Neutrophil (primary cell): ENCODE measurements at regions not wholly inside any gene's neighbourhood (a gene's known extent, or its start where the extent isn't known, plus 50 kb on each side); places are given as distances from the start of the nearest gene placed in this dataset.

Source experiments
- H3K27ac ChIP-seq: fragments of 200-600 bp; sonication (generic); 2 replicates; pipeline ENCODE4 v1.5.1; 2016; ENCODE audit warnings: mild to moderate bottlenecking, moderate library complexity
- H3K27me3 ChIP-seq: fragments of 200-600 bp; sonication (generic); 2 replicates; pipeline ENCODE4 v1.6.0; 2016; ENCODE audit warnings: mild to moderate bottlenecking
- H3K36me3 ChIP-seq: fragments of 200-600 bp; sonication (generic); 2 replicates; pipeline ENCODE4 v1.5.1; 2017
- H3K4me1 ChIP-seq, 2 experiments: fragments of 200-600 bp in 1 of 2; sonication (generic) in 1 of 2; 1 replicate in 1 of 2; 2 replicates in 1 of 2; pipeline versions ENCODE4 v1.5.1 to v1.6.1; 2013 to 2016; ENCODE audit warnings: low read depth in 1 of 2, low read length in 1 of 2, mild to moderate bottlenecking in 1 of 2, moderate library complexity in 1 of 2; ENCODE audit not compliant: control insufficient read depth in 1 of 2, insufficient read depth in 1 of 2
- H3K4me3 ChIP-seq, 2 experiments: fragments of 200-600 bp in 1 of 2; sonication (generic) in 1 of 2; 1 replicate in 1 of 2; 2 replicates in 1 of 2; pipeline ENCODE4 v1.5.1; 2013 to 2016; ENCODE audit warnings: low read depth in 1 of 2, low read length in 1 of 2, mild to moderate bottlenecking in 1 of 2, moderate library complexity in 1 of 2
- H3K9me3 ChIP-seq: fragments of 200-600 bp; sonication (generic); 2 replicates; pipeline ENCODE4 v1.5.1; 2016
- TF ChIP-seq, protein P1 (sequence below): fragments of 200-600 bp; sonication (generic); IDR thresholded peaks from 2 replicates; pipeline ENCODE4 v1.5.1; 2016; ENCODE audit warnings: antibody characterized with exemption

DNA sequence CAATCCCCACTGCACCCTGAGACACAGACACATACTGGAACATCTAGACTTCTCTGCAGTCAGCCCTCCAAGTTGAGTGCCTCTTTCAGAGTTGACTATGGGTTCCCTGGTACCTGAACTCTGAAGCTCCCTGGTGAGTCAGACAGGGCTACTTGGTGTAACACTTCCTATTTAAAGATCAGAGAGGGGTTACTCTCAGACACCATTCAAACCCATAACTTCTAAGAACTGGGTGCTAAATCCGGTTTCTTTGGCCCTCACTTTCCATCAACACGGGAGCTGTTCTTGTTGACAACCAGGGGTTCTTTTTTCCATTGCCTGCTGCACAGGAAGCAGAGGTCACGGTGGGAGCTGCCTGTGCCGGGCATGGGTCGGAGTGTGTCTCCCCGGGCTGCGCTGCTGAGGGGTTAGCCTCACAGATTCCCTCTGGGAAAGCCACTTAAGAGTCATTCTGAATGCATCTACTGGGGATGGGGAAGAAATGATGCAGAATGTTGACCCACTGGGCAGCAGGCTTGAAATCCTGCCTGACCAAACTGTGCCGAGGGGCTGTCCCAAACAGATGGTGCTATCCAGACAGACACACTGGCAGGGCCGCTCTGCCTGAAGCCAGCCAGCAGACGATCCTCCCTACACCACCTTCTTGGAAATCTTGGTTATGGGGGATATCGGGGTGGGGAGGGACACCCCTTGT, 74.1 kb downstream of the PITPNM2 start:
- H3K36me3 ChIP-seq = no peaks in the 10 kb centered on the region
- TF ChIP-seq, protein P1, sequence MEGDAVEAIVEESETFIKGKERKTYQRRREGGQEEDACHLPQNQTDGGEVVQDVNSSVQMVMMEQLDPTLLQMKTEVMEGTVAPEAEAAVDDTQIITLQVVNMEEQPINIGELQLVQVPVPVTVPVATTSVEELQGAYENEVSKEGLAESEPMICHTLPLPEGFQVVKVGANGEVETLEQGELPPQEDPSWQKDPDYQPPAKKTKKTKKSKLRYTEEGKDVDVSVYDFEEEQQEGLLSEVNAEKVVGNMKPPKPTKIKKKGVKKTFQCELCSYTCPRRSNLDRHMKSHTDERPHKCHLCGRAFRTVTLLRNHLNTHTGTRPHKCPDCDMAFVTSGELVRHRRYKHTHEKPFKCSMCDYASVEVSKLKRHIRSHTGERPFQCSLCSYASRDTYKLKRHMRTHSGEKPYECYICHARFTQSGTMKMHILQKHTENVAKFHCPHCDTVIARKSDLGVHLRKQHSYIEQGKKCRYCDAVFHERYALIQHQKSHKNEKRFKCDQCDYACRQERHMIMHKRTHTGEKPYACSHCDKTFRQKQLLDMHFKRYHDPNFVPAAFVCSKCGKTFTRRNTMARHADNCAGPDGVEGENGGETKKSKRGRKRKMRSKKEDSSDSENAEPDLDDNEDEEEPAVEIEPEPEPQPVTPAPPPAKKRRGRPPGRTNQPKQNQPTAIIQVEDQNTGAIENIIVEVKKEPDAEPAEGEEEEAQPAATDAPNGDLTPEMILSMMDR = no peak
- H3K27ac ChIP-seq = no peak overlapping the region
- H3K4me3 ChIP-seq = no peak overlapping the region
- H3K4me1 ChIP-seq = no peaks in the 10 kb centered on the region
- H3K9me3 ChIP-seq = no peaks in the 10 kb centered on the region
- H3K27me3 ChIP-seq = no peaks in the 10 kb centered on the region

DNA sequence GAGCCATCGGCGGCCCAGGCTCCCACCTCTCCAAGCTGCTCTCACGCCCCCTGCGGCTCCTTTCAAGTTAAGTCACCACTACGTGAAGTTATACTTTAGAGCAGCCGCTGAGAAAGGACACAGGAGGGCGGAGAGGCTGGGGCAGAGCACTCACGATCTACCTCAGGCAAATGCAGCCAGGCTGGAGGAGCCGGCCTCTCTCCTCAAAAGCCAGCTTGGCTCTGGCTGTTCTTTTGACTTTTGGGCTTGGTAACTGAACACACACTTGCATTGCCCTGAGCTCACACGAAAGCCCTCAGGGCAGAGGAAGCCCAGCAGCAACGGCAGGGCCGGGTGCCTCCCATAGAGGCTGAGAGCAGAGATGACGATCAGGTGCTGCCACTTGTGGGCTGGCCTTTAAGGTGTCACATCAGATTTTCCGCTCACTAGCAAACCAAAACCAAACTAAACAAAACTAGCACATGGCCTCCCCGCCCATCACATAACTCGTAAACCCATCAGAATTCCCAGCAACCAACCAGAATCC, 75.2 kb downstream of the PITPNM2 start:
- Histone ChIP-seq H3K27ac (no peak overlapping the region), H3K4me3 (no peak overlapping the region), H3K4me1 (no peaks in the 10 kb centered on the region), H3K36me3 (no peaks in the 10 kb centered on the region), H3K9me3 (no peaks in the 10 kb centered on the region), H3K27me3 (no peaks in the 10 kb centered on the region)
- TF ChIP-seq, protein P1 = no peak

DNA sequence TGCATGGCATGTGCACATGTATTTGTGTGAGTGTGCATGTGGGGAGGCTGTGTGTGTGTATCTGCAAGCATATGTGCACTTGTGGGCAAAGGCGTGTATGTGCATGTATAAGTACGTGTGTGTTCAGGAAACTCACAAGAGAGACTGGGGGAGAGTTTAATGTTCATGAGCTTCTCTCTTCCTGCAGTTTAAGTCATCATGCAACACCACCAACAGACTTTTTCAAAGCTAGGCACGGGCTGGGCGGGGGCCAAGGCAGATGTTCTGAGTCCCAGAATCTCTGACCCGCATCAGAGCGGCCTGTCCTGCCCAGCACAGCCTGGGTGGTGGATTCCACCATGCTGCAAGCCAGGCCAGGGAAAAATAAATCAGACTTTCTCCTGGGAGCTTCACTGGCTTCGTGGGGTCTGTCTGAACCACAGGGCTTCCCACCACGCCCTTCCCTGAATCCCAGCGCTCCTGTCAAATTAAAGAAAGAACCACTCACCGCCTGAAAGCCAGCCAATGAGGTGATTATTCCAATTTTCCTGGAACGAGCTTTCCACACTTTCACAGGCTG, 75.7 kb downstream of the PITPNM2 start:
- Histone ChIP-seq H3K27me3 (no peaks in the 10 kb centered on the region), H3K27ac (no peak overlapping the region), H3K36me3 (no peaks in the 10 kb centered on the region), H3K9me3 (no peaks in the 10 kb centered on the region), H3K4me1 (no peaks in the 10 kb centered on the region), H3K4me3 (no peak overlapping the region)
- TF ChIP-seq, protein P1 = no peak

- TF ChIP-seq, protein P1 = no peak
- Histone ChIP-seq H3K36me3 (no peaks in the 10 kb centered on the region), H3K27ac (no peak overlapping the region), H3K9me3 (no peaks in the 10 kb centered on the region), H3K4me1 (no peaks in the 10 kb centered on the region), H3K27me3 (no peaks in the 10 kb centered on the region), H3K4me3 (no peak overlapping the region)
Measured at GRCh38 chr12:123073962-123074801, 76.7 kb downstream of the PITPNM2 start.

GRCh38 chr12:123073292-123073691, 77.6 kb downstream of the PITPNM2 start:
- H3K4me3 ChIP-seq = no peak overlapping the region
- no peaks in the 10 kb centered on the region for H3K9me3 ChIP-seq
- no peaks in the 10 kb centered on the region for H3K36me3 ChIP-seq
- no peaks in the 10 kb centered on the region for H3K27me3 ChIP-seq
- TF ChIP-seq, protein P1 = no peak
- no peak overlapping the region for H3K27ac ChIP-seq
- no peaks in the 10 kb centered on the region for H3K4me1 ChIP-seq
